ENCODE measurements at regions not wholly inside any gene's neighbourhood (a gene's known extent, or its start where the extent isn't known, plus 50 kb on each side); places are given as distances from the start of the nearest gene placed in this dataset.

- DNase-seq (ENCODE audit: low read depth in 1 of 2, low spot score in 2 of 2) (no peak), FAIRE-seq (no peak)
- no peak overlapping the region for H4K91ac ChIP-seq (replicated peaks; ENCODE audit: insufficient read length, low read length)
- no peak overlapping the region for H3K56ac ChIP-seq (replicated peaks; ENCODE audit: insufficient read length, low read depth, low read length)
- H3K23ac ChIP-seq (ENCODE audit: insufficient read length) = no peak overlapping the region
- no peak overlapping the region for H2BK20ac ChIP-seq (ENCODE audit: low read length)
- no peaks in the 10 kb centered on the region for H3K79me1 ChIP-seq (ENCODE audit: low read depth, low read length)
- no peak overlapping the region for H3K4me2 ChIP-seq (ENCODE audit: insufficient read depth in 1 of 2, low read depth in 2 of 2, low read length in 2 of 2)
- H3K23me2 ChIP-seq (ENCODE audit: low read depth, low read length) = no peaks in the 10 kb centered on the region
- H2BK15ac ChIP-seq (ENCODE audit: low read length) = no peak overlapping the region
- H2BK12ac ChIP-seq (ENCODE audit: low read depth, low read length) = no peak overlapping the region
- no peaks in the 10 kb centered on the region for H4K20me1 ChIP-seq (replicated peaks in 1 of 2; ENCODE audit: control insufficient read depth in 1 of 2, insufficient read depth in 2 of 2, low read length in 2 of 2)
- no peak overlapping the region for H3K27ac ChIP-seq (ENCODE audit: low read depth, low read length)
- H3K4me1 ChIP-seq (replicated peaks in 1 of 4; ENCODE audit: control insufficient read depth in 3 of 4, insufficient read depth in 4 of 4, low read length in 3 of 4) = peaks cover 0 to 6% (median 0%) of the 10 kb centered on the region in 4 experiments; a peak in 1 of 7 replicates
- peaks cover 4 to 5% of the 10 kb centered on the region in 2 experiments; a peak in 1 of 4 replicates for H3K9me3 ChIP-seq (ENCODE audit: insufficient read depth in 2 of 2, low read depth in 1 of 2, low read length in 1 of 2)
- ChIA-PET POLR2A (ENCODE audit: partially characterized antibody) (no interaction called here), CTCF (ENCODE audit: partially characterized antibody) (interaction anchor here (0.6 to 2.0 kb wide), 6 partner anchors 10 to 72 kb away, joined by 3 to 4 read pairs (median 3); no protein-coding TSS in a partner anchor)
- peaks cover 0 to 1% (median 0%) of the 10 kb centered on the region in 4 experiments; a peak in 1 of 7 replicates for H3K27me3 ChIP-seq (replicated peaks in 1 of 4; ENCODE audit: control insufficient read depth in 3 of 4, extremely low read depth in 1 of 4, insufficient read depth in 3 of 4, low read length in 3 of 4)
- no peak overlapping the region for H4K5ac ChIP-seq (ENCODE audit: insufficient read length, low read depth, low read length)
- no peak overlapping the region for H3K4me3 ChIP-seq (ENCODE audit: extremely low read depth in 1 of 4, insufficient read depth in 2 of 4, low read depth in 3 of 4, low read length in 4 of 4)
- no peak overlapping the region for H3K14ac ChIP-seq (ENCODE audit: insufficient read length)
- H3K79me2 ChIP-seq (ENCODE audit: control insufficient read depth in 1 of 2, insufficient read depth in 2 of 2, low read length in 2 of 2) = no peaks in the 10 kb centered on the region
- TF ChIP-seq RFX5 (IDR thresholded peaks at IDR 0.05; ENCODE audit: borderline replicate concordance, low read depth, low read length) = no peak
- no peak for TF ChIP-seq SUZ12 (IDR thresholded peaks at IDR 0.05; ENCODE audit: low read length)
- TF ChIP-seq GTF2F1 (IDR thresholded peaks at IDR 0.05; ENCODE audit: borderline replicate concordance, low read depth, low read length) = no peak
- no peak for TF ChIP-seq PHF8 (conservative IDR thresholded peaks at IDR 0.05; ENCODE audit: low read depth, low read length)
- no peak for TF ChIP-seq GABPA (IDR thresholded peaks at IDR 0.05; ENCODE audit: borderline replicate concordance, insufficient read depth, low read length)
- WGBS, 2 experiments (ENCODE audit: extremely low coverage in 1 of 2, insufficient coverage in 1 of 2, insufficient read length in 1 of 2, insufficient replicate concordance in 2 of 2, low coverage in 1 of 2, low lambda C conversion rate in 2 of 2, missing lambda C conversion rate in 1 of 2) = 88% methylated on average over 5 of the region's 5 CpGs; no CpG with 5 or more reads in 1 of the 2 experiments
- H3K9ac ChIP-seq (replicated peaks in 1 of 4; ENCODE audit: extremely low read depth in 1 of 4, low read depth in 3 of 4, low read length in 3 of 4) = no peak overlapping the region
- no peak overlapping the region for H3K18ac ChIP-seq (ENCODE audit: extremely low read depth, low read length)
- no peak overlapping the region for H2AK5ac ChIP-seq (ENCODE audit: low read depth, low read length)
- H3K36me3 ChIP-seq (ENCODE audit: control insufficient read depth in 2 of 4, insufficient read depth in 4 of 4, low read length in 3 of 4) = no peaks in the 10 kb centered on the region; a peak in 1 of 8 replicates
- H2AFZ ChIP-seq (ENCODE audit: low read length) = no peak overlapping the region
- H2BK5ac ChIP-seq (ENCODE audit: low read depth, low read length) = no peak overlapping the region
- no peak overlapping the region for H2BK120ac ChIP-seq (replicated peaks; ENCODE audit: low read depth, low read length)
- no peak overlapping the region for H4K8ac ChIP-seq (ENCODE audit: extremely low read depth, insufficient read depth, low read length)
- H3K4ac ChIP-seq (replicated peaks; ENCODE audit: insufficient read length, low read depth, low read length) = no peak overlapping the region
Measured at GRCh38 chr11:113603277-113604059, 102.6 kb downstream of the TMPRSS5 start.

Measured in H1 (cell line).